Middle frontal gyrus (tissue), 1 donor: ENCODE measurements at regions not wholly inside any gene's neighbourhood (a gene's known extent, or its start where the extent isn't known, plus 50 kb on each side); places are given as distances from the start of the nearest gene placed in this dataset.

Experiments used
- DNase-seq: peaks from one replicate; pipeline ENCODE4 v3.0.0-alpha.2; 2015; ENCODE audit warnings: low spot score; ENCODE audit errors: extremely low spot score

DNA sequence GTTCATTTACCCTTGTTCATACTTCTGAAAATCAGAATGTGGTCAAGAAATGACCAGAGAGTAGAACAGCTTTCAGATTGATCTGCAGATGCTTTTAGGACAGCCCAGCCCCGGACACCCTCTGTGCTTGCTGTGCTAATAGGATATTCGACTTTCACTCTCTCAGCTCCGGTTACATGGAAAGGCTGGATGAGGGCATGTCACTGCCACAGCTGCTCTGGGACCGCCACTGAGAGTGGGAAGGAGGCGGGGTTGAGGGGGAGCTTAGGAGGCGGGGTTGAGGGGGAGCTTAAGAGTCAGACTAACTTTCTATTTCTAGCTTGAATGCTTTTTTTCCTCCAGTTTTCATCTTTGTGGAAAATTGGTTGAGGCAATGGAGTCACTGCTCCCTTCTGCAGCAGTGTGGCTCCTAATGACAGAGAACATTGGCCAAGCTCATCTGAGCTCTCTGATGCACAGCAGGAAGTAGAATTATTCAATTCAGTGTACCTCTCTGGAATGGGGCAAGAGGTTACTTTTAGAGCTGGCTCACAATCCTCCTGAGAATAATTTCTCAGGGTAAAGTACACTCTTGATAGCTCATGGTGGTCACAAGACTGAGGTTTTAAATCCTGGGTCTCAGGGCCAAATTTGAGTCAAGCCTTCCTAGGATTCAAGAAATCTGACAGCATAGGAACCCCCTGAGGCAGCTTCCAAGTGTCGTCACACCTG is 74.6 kb upstream of the NPAS1 start:
- peak; percentile 37 for DNase-seq

DNA sequence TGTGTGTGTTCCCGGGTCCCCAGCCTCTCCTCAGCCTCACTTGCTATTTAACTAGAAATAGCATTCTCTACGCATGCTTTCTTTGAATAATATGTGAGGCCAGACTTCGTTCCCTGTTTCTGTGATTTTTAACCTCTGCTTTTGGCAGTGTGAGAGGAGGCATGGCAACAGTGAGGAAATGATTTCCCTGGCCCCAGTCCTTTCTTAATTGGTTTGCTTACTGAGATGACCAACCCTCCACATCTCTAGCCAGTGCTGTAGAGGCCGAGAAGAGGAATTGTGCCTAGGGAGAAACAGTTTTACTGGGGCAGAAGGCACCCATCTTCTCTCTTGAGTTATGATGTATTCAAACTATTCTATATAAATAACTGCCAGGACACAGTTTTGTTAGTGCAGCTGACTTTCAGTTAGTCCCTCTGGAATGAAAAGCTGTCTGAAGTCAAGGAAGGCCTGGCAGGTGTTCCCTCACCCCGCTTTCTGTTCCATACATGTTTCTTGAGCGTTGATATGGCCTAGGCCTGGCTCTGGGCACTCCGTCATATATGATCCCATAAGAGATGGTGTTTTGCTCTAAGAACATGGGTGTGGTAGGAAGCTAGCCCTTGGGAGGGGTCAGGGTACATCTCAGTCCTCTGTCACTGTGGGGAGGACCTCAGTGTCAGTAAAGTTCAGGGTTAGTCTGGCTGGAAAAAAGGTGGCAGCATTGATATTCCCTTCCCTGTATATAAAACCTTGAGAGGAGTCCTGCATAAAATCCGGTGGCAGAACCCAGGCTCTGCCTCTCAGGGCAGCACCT is 73.7 kb upstream of the NPAS1 start:
- no peak for DNase-seq

DNA sequence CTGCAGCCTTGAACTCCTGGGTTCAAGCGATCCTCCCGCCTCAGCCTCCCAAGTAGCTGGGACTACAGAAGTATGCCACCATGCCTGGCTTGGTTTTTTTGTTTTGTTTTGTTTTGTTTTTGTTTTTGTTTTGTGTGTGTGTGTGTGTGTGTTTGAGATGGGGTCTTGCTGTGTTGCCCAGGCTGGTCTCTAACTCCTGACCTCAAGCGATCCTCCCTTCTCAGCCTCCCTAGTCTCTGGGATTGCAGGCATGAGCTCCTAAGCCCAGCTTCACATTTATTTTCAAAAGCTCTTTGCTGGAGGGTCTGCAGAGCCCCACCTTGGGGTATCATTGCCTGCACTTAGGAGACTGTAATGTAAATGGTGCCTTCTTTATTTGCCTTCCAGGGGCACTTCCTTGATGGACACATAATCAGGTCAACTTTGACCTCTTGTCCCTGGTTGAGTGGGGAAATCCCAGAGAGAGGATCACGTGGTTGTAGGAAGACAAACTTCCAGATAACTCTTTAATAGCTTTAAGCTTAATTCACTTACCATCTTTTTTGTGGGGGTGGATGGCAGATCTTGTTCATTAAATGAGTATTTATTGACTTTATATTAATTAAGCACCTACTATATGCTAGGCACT is 72.9 kb upstream of the NPAS1 start:
- no peak for DNase-seq

- no peak for DNase-seq
Observed at GRCh38 chr19:46947866-46948265, 71.8 kb upstream of the NPAS1 start.

DNA sequence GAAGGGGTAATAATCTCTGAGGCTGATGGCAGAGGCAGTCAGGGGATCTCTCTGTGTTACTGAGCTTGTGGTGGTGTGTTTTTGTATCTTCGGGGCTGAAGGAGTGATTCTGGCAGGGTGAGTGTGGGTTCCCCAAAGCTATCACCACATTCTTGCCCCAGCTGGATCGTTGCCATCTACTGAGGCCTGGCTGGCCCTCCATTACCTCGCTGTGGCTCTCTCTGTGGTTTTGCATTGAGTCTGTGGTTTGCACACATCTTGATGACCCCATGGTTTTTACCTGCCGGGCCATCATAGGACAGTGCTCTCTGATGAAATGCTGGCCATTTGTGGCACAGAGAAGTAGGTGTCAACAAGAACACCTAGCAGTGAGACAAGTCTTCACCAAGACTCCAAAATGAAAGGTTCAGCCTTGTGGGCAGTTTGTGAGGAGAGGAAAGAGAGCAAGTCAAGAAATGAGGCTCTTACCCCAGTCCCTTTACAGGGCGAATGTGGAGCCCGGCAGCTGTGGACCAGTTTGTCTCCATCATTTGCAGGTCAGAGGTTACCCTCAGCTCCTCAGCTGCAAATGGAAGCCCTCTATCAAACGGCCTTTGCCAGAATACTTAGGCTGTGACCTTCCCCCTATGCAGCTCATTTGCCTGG is 69.0 kb upstream of the NPAS1 start:
- DNase-seq: no peak

DNA sequence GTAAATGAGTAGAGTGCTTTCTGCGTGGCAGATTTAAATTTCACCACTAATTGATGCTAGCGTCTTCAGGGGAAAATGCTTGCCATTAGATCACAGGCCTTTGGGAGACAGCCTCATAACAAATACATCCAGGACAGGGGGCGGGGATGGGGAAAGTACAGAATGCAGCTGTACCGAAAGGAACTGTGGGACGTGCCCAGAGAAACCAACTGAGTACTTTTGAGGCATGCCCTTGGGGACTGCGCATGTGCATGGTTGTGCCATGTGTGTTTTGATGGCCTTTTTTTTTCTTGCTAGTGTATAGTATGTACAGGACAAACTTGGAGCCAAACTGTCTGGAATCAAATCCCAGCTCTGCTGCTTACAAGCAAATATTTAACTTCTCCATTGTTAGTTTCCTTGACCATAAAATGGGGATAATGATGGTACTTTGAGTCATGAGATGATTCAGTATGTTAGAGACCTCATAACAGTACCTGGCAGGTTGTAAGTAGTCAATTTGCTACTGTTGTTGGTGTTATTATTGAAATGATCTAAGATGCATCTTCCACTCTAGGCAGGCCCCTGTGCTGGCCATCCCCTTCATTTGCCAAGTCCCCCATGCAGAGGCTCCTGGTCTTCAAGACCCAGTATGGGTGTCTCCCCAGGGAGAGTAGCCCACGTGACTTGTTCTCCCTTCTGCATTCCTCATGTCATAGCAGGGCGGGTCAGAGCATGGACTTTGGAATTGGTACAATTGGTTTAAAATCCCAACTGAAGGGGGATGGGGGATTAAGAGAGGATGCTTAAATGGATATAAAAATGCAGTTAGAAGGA is 68.3 kb upstream of the NPAS1 start:
- no peak for DNase-seq

GRCh38 chr19:46952874-46953273 is 66.8 kb upstream of the NPAS1 start:
- DNase-seq: no peak

DNA sequence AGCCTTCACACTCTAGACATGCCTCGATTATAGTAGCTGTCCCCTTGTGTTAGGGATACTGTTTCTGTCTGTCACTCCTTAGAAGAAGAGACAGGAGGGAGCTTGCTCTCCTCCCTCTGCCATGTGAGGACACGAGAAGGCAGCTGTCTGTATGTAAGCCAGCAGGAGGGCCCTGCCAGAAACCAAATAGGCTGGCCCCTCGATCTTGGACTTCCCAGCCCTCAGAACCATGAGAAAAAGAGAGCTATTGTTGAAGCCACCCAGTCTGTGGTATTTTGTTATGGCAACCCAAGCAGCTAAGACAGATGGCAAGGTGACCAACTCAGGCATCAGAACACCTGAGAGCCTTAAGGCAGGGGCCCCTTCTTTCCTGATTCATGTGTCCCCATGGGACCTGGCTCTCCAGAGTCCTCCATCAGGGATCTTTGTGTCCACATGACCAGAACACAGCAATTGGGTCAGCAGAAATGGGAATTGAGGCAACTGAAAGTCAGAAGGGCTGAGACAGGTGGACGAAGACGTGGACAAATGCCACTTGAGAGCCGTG is 65.6 kb upstream of the NPAS1 start:
- DNase-seq: no peak

- no peak for DNase-seq
Observed at GRCh38 chr19:46954502-46954992, 65.1 kb upstream of the NPAS1 start.

DNA sequence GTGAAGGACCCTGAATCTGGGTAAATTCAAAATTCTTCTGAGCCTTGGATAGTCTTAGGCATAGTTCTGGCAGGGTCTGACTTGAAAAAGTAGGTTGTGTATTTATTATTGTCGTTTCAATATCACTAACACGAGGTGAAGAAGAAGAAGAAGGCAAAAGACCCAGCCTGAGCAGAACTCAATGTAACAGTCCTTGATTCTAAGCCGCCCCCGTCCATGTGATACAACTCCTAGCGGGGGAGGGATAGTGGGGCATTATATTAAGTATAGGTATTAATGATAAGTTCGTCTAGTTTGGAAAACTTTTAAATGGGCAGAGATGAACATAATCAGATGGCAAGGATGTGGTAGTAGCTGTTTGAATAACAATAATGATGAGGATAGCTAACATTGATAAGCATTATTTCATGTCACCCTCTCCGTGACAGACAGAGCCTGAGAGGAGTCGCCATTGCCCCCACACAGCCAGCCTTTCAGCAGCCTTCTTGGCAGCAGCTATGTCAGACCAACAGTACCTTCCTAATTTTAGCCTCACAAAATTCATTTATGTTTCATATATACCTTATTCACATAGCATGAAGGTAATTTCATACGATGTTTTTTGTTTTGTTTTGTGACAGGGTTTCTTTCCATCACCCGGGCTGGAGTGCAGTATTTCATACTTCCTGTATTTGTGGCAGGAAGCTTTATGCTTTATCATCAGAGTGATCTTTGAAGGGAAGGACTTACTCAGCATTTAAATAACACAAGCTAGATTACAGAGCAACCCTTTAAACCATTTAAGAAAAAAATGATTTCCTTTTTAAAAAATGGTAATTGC is 64.4 kb upstream of the NPAS1 start:
- DNase-seq: no peak

DNA sequence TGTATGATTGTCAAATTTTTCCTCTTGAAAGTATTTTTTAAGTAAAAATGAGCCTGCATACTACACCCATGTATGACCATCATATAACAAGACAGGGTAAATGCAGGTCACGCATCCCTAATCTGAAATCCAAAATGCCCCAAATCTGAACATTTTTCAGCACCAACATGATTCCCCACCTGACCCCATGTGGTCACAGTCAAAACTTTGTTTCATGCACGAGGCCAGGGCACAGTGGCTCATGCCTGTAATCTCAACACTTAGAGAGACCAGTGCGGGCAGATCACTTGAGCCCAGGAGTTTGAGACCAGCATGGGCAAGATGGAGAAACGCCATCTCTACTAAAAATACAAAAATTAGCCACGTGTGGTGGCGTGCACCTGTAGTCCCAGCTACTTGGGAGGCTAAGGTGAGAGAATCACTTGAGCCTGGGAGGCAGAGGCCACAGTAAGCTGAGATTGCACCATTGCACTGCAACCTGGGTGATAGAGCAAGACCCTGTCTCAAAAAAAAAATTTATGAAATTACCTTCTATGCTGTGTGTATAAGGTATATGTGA is 63.7 kb upstream of the NPAS1 start:
- no peak for DNase-seq

DNA sequence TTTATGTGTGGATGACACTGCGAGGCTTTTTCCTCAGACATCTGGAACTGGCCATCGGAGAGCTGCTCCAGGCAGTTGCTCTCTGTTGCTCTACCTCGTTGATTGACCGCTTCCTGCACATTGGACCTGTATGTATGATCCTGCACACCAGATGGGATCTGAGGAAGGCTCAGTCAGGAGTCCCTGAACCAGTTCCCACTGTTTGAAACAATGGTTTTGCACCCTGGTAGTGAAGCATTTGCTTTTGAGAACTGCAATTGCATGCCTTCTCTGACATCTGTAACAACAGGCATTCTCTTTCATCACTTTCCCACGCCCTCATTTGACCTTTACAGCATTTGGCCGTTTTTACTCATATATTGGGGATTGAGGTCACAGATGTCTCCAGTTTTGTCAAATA is 61.1 kb upstream of the NPAS1 start:
- DNase-seq: no peak

GRCh38 chr19:46959894-46960556 is 59.6 kb upstream of the NPAS1 start:
- no peak for DNase-seq

DNA sequence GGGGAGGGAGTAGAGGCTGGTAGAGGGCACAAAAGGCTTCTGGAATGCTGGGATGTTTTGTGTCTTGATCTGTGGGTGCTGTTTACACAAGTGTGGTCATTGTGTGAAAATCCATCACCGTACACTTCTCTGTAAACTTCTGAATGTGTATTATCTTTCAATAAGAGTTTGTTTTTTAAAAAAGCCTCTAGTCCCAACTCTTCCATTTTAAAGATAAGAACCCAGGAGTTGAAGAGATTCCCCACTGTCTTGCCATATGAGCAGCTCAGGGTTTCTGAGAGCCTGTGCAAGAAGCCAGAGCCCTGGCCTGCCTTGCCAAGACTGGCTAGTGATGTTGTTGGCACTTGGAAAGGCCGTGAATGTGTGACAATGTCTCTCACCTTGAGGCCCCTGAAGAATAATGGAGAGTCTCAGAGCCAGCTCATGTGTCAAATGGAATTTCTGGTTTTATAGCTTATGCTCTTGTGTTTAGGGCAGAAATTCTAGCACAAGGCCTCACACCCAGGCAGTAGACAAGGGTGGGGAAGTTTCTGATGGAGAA is 57.5 kb upstream of the NPAS1 start:
- no peak for DNase-seq

DNA sequence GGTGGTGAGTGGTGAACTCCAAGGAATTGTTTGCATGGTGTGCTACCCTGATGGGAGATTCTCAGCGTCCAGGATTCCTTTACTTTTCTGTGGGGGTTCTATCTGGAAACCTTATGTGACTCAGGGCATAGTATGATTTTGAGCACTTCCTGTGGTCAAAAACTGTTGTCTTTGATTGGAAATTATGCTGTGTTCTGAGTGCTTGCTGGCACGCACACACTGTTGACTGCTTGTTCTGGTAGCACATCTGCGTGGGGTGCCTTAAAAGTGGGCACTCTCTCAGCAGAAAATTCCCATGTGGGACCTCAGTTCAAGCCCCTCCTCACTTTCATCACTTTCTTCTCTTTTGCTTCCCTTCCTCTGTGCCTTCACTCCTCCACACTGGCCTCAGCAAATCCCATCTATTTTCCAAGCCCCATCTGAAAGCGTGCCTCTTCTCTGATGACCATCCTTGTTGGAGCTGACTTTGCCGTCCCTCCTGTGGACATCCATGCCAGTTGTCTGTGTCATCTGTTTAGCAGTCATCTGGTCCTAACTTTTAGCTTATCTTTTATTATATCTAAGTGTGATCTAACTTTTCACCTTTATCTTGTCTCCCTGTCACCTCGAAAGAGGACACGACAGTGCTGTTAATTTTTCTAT is 56.4 kb upstream of the NPAS1 start:
- no peak for DNase-seq

DNA sequence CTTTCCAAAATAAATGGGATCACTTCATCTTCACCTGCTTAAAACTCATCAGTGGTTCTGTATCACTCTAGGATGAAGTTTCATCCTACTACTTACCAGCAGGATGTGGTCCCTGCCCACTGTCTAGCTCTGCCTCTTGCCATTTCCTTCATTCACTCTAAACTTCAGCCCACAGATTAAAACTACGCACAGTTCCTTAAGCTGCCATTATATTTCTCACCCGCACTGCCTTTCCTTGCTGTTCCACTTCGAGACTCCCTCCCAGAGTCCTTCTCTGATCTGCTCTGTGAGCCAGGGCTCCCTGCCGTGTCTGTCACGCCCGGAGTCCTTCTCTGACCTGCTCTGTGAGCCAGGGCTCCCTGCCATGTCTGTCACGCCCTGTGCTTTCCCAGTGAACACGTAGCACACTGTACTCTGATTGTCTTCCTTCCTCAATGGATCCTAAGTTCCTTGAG is 52.0 kb upstream of the NPAS1 start:
- no peak for DNase-seq
